ENCODE measurements at regions not wholly inside any gene's neighbourhood (a gene's known extent, or its start where the extent isn't known, plus 50 kb on each side); places are given as distances from the start of the nearest gene placed in this dataset.

GRCh38 chr1:79790950-79791349, 784.4 kb upstream of the ADGRL4 start:
- TF ChIP-seq POLR2AphosphoS5 (IDR thresholded peaks at IDR 0.05; ENCODE audit: borderline replicate concordance, low read depth, low read length) (no peak), EZH2 (IDR thresholded peaks at IDR 0.05) (no peak), FOXP2 (optimal IDR thresholded peaks at IDR 0.05; ENCODE audit: control extremely low read depth, extremely low read length, insufficient read depth) (no peak)

Measured in SK-N-MC (cell line).